Sigmoid colon (tissue), 4 donors: ENCODE measurements at regions not wholly inside any gene's neighbourhood (a gene's known extent, or its start where the extent isn't known, plus 50 kb on each side); places are given as distances from the start of the nearest gene placed in this dataset.

ENCODE experiments used
- CTCF ChIP-seq, 4 experiments: fragments of 450-650 bp in 3 of 4; fragments of 200-600 bp in 1 of 4; IDR thresholded peaks; one replicate each; pipeline ENCODE4 v1.5.1; 2016 to 2019; ENCODE audit warnings: antibody characterized with exemption in 4 of 4, mild to moderate bottlenecking in 3 of 4, moderate library complexity in 2 of 4
- EP300 ChIP-seq, 4 donors: sonication (generic); formaldehyde crosslinking; IDR thresholded peaks; one replicate each; pipeline ENCODE4 v1.6.1; 2017; ENCODE audit warnings: antibody characterized with exemption in 4 of 4

DNA sequence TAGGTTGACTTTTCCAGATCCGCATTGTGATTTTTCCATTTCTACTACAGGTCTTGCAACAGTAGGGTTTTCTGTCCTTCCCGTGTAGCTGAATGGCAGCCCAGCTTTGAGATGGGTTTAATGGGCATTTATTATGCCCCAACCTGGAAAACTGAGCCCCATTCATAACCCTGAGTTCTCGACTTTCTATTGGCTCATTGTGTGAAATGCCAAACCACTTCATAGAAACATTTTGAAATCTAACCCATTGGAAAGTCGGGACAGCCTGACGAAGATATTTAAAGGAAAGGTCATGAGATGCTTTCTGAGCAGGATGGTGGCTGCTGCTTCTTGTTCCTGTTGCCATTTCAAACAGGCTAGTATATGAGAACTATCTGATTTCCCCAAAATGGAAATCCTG is 203.5 kb downstream of the ZFP36L2 start:
- TF ChIP-seq CTCF (IDR thresholded peaks at IDR 0.05): no peak
- no peak for TF ChIP-seq EP300 (IDR thresholded peaks at IDR 0.05)
